GM19468 (cell line): ENCODE measurements at regions not wholly inside any gene's neighbourhood (a gene's known extent, or its start where the extent isn't known, plus 50 kb on each side); places are given as distances from the start of the nearest gene placed in this dataset.

Experiments
- ATAC-seq: cut with Tn5 transposase; IDR thresholded peaks from one replicate; pipeline ENCODE4 v1.9.1; 2021; ENCODE audit warnings: mild to moderate bottlenecking, moderate library complexity, moderate number of reproducible peaks; ENCODE audit not compliant: unreplicated experiment; ENCODE audit errors: extremely low read depth

DNA sequence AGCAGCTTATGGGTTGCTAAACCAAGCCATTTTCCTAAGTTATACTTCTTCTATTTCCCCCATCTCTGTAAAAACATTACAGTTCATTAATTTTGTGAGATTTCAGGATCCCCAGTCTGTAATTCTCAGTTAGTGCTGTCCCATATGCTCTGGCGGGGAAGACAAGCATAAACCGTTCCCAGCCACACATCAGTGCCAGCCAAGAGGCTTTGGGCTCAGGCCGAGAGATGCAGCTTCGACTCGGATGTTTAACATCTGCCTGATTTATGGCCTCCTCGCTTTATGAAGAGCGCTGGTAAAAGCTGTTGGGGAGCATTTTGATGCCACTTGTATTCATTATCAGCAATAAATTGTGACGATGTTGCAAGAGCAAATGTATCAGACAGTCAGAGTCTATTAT, 349.1 kb upstream of the CCDC196 start:
- ATAC-seq, result no peak

DNA sequence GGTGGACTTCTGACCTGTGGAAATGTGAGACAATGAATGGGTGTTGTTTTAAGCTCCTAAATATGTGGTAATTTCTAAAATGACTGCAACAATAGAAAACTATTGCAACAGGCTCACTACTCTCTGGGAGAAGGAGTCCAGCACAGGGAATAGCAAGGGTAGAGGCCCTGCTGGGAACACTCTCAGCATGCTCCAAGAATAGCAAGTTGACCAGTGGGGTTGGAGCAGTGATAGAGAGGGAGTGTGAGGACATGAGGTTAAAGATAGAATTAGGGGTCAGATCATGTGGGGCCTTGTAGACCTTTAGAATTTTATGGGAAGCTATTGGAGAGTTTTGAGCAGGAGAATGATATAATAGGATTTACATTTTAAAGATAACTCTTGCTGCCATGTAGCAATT, 346.7 kb upstream of the CCDC196 start:
- ATAC-seq, result no peak

DNA sequence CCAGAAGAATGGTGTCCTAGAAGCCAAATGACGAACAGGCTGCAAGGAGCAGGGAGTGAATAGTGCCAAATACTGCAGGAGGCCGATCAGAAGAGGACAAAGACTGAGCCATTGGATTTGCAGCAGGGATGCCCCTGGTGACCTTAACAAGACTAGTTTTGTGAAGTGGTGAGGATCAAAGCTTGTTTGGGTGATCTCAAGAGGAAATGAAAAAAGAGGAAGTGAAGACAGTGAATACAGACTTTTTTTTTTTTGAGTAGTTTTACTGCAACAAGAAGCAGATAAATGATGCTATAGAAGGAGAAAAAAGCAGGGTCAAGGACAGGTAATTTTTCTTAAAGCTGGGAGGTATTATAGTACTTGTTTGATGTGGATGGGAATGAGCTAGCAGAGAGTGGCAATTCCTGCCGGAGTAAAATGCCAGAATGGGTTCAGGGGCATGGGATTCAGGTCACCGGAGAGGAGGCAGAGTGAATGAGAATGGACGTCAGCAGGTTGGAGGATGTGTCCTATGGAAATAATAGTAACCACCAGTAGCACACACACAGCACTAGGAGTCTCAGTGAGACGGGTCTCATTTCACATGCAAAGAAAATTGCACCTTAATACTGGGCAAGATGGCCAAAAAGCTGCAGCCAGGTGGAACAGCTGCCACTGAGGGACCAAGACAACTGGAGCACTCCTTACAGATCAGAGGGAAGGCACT, 345.8 kb upstream of the CCDC196 start:
- peak; percentile 66 for ATAC-seq

DNA sequence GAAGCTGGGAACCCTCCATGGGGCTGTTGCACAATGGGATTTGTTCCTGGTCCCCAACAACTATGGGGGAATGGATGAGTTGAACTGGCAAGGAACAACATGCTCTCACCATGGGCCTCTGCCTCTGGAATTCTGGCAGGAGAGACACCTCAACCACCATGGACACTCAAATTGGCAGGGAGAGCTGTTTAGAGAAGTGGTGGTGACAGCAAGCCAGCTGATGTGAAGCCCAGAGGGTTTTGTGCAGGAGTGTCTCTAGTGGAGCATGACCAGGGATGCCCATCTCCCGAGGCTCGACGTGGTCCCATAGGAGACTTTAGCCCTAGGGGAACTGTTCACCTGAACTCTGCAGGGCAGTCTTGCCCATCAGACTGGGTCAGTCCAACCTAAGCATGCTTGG, 345.2 kb upstream of the CCDC196 start:
- ATAC-seq, result no peak

DNA sequence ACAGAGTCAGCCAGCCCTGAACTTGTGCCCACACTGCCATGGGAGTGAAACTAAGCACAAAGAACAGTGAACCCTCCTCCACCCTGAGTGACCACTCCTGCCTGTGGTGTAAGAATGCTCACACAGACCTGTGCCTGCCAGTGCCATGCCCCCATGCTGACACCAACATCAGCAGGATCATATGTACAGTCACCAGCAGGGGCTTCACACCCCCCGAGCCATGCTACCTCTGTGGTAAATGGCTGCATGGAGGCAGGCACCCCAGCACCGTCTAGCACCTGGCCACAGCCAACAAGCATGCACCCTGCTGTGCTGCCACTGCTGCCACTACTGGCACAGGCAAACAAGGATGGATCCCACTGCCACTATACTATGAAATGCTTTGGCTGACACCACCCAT, 344.4 kb upstream of the CCDC196 start:
- ATAC-seq, result no peak

DNA sequence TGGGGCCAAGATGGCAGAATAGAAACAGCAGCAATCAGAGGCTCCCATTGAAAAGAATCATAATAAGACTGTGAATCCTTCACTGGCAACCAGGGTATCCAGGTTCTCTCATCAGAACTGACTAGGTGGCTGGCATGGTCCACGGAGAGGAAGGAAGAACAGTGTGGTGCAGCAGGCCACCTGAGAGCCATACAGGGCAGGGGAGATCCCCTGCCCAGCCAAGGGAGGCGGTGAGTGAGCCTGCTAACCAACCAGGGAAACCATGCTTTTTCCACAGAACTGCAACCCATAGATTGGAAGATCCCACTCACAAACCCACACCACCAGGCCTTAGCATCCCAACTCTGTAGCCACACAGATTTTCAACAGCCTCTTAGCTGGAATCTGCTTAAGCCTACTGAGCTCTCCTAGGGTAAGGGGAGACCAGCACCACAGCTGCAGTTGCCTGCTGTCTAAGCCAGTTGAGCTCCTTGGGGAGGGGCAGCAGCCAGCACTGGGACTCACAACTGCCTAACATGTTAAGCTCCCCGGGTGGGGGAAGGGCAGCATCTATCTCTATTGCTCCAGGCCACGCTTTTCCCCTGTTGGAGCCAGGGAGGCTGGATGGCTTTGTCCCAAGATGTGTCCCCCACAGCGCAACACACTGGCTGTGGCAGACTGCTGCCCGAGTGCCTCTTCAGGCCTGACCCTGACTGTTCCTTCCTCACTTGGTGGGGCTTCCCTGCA, 342.6 kb upstream of the CCDC196 start:
- no peak for ATAC-seq

DNA sequence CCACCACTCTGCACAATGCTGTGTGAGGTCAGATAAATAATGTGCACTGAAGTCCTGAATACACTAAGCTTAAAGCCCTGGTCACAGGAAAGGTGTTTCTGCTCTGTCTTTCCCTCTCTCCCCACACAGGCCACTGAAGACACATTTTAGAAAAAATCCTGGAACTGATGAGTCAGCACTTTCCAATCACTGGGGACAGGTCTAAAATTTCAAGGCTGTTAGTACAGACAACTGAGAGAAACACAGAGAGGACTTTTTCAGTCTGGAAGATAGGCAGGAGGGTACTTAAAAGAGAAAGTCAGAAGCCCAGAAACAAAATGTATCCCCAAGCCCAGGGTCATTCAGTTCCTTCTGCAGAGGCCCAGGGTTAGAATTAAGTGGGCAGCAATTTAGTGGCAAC, 333.9 kb upstream of the CCDC196 start:
- ATAC-seq, result no peak

DNA sequence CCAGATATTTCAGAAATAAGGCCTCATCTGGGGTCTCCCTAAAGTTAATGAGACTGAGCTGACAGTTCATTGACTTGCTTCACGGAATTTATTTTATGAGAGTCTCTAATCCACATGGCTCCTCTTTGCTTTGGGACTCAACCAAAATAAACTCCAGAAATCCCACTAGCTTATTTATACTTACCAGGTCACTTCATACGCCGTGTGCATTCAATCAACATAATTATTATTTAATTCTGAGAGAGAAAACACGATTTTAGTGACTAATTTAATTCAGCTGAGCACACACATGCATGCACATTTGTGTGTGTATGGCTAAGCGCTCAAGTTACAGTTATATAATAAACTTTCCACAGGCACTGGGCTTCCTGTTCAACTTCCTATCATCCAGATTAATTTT, 333.4 kb upstream of the CCDC196 start:
- ATAC-seq, result no peak

DNA sequence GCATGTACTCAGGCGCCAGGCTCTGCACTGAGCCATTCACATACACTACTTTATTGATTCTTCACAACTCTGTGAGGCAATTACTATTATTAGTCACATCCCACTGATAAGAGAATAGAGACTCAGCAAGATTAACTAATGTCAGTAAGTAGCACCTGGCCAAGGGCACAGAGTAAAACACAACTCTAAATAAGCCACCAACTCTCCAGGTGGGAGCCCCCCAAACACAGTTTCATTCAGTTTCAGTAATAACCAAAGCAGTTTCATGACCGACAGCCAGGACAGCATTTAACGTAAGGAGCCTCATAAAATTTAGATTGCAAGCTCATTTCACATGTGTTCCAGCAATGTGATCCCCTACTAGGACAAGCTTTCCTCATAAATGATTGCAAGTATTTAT, 323.1 kb upstream of the CCDC196 start:
- ATAC-seq, result no peak

DNA sequence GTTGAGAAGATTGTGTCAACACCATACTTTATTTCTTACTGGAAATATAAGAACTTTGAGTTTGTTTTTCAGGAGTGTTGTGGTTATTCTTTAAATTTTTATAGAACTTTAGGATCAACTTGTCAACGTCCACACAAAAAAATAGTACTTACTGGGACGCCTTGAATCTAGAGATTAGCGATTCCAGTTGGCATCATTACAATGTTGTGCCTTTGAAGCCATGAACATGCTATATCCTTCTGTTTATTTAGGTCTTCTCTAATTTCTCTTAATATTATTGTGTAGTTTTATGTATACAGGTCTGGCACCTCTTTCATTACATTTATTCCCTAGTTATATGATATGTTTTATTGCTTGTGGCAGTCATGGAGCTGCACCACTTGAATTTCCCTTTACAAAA, 320.8 kb upstream of the CCDC196 start:
- ATAC-seq, result no peak

DNA sequence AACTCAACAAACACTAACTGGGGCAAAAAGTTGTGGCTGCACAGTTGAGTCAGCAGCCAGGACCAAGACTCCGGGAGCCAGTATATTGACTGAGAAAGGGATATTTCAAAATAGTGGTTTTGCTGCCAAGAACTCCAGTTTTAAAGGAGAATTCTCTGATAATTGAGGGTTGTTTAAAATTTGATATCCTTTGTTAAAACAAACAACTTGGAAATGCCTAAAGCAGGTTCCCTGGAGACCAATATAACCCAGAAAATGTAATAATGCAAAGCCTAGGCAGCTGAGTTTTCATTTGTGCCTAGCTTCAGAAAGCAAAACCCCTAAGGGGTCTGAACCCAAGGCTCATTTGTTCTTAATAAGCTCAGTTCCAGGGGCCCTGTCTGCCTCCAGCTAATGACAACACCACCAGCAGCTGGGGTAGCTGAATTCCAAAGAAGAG, 311.7 kb upstream of the CCDC196 start:
- ATAC-seq, result no peak

DNA sequence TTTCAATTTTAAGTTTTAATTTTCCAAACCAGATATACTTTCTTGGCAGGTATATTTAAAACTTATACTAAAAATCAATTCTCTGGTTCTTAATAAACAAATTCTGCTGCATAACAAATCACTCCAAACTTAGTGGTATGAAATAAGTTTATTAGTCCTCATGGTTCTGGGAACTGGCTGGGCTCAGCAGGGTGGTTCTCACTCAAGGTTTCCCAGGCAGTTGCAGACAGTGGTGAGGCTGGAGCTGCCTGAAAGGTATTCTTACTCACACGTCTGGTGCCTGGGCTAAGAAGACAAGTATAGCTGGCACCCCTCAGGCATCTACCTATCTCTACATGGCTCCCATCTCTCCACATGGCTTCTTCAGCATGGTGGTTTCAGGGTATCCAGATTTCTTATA, 308.2 kb upstream of the CCDC196 start:
- ATAC-seq, result no peak

DNA sequence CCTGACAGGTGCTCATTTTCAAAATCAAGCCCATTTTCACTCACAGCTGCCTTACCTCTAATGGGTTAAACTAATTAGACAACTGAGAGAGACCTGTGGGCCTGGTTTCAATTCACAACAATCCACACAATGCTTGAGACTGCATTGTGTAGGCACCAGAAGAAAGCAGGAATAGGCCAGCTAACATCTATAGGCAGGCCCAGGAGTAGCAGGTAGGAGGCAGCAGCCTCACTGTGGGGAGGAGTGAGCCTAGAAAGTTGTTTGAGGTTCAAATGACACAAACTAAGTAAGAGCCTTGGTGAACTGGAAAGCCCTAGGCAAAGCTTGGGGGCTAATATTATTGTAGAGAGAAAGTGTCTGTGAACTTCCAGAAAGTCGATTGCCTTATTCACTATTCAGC, 289.5 kb upstream of the CCDC196 start:
- ATAC-seq, result no peak

DNA sequence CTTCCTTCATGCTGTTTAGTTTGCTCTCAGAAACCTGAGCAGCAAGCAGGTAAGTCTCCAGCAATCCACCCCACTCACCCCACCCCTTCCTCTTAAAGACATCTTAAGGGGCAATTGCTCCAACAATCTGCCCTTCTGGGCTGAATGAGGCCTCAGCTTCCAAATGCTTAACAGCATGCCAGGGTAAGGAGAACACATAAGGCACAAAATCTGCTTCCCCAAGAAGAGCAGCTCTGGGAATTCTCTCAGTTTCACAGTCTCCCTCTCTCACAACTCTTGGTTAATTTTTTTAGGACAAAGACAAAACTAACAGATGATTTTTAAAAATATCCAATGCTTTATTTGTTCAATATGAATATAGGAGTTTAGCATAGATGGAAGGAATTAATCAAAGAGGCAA, 288.9 kb upstream of the CCDC196 start:
- no peak for ATAC-seq

DNA sequence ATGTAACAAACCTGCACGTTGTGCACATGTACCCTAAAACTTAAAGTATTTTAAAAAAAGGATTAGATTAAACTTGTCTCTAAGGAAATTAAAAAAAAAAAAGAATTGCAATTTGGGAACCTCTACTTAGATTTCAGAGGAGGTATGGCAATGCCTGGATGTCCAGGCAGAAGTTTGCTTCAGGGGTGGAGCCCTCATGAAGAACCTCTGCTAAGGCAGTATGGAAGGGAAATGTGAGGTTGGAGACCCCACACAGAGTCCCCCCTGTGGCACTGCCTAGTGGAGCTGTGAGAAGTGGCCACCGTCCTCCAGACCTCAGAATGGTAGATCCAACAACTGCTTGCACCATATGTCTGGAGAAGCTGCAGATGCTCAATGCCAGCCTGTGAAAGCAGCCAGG, 279.6 kb upstream of the CCDC196 start:
- ATAC-seq, result no peak

DNA sequence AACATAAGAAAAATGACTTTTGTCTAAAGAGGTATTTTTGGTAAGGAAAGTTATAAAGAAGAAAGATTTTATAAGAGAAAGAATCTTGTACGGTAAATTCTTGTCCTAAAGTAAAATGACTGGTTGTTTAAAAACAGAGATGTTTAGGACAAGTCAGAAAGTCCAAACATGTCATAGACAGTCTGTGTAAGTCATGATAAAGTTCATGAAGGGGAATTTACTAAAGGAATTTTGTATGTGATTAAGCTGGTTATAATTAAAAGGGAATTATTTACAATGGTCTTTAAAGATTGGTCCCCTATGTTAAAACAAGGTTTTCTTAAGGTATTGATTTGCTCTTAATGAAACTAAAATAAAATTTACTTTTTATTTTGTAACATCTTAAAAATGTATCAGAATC, 269.4 kb upstream of the CCDC196 start:
- ATAC-seq, result no peak

DNA sequence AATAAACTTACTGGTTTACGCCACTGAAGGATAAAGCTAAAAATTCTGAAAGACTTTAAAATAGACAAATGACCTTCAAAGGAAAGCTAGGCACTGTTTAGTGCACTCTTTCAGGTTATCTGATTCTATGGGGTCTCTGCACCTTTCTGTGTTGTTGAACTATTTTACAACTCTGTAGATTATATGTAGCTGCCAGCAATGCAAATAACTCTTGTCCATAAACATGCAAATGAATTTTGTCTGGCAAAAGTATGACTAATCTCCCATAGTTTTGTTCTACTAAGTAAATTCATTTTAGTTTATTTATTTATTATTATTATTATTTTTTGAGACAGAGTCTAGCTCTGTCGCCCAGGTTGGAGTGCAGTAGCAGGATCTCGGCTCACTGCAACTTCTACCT, 266.3 kb upstream of the CCDC196 start:
- ATAC-seq, result no peak

DNA sequence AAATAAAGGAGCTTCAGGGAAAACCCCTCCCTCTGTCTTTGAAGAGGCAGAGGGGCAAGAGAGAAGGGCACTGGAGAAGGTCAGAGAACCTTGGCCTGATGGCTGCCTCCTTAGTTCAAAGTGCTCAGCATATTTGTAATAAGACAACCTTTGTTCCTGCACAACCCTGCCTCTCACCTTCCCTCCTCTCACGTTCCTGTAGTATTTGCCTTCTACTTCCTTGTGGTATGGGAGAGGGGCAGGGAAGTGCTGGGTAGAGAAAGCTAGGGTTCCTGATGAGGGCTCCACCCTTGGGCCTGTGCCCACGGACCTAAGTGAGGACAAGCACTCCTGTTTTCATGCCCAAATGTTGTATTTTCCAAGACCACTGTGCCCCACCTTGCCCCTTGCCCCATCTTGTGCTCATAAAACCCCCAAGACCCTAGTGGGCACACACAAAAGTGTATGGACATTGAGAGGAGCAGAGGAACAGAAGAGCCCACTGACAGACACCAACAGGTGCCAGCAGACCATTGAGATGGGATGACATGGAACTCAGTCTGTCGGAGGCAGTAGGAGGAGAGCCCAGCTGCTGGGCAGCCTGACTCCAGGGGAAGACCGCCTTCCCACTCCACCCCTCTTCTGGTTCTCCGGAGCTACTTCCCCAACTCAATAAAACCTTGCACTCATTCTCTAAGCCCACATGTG, 261.5 kb upstream of the CCDC196 start:
- no peak for ATAC-seq

DNA sequence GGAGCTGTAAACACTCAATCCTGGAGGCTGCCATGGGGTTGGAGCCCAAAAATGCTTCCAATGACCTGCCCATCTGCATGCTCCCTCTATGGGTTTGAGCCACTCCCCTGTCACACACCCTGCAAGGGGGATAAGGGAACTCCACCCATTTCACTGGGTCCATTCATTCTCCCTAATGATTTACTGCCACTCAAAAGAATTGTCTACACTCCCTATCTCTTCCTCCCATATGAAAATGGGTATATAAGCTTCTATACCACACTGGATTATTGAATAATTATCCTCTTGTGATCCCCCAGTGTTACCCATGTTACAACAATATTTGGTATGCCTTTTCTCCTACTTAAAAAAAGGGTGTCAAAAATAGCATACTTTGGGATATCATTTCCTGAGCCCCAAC, 260.8 kb upstream of the CCDC196 start:
- ATAC-seq, result no peak

DNA sequence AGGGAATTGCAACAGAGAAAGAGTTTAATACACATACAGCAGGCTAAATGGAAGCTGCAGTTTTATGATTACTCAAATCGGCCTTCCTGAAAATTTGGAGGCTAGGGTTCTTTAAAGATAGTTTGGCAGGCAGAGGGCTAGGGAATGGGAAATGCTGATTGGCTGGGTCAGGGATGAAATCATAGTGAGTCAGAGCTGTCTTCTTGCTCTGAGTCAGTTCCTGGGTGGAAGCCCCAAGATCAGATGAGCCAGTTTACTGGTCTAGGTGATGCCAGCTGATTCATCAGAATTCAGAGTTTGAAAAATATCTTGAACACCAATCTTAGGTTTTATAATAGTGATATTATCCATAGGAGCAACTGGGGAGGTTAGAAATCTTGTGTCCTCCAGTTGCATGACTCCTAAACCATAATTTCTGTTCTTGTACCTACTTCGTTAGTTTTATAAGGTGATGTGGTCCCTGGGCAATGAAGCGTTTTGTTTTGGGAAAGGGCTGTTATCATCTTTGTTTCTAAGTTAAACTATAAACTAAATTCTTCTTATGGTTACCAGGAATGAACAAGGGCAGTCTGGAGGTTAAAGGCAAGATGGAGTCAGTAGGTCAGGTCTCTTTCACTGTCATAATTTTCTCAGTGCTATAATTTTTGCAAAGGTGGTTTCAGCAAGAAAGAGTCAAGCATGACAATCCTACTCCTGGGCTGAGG, 257.8 kb upstream of the CCDC196 start:
- no peak for ATAC-seq

DNA sequence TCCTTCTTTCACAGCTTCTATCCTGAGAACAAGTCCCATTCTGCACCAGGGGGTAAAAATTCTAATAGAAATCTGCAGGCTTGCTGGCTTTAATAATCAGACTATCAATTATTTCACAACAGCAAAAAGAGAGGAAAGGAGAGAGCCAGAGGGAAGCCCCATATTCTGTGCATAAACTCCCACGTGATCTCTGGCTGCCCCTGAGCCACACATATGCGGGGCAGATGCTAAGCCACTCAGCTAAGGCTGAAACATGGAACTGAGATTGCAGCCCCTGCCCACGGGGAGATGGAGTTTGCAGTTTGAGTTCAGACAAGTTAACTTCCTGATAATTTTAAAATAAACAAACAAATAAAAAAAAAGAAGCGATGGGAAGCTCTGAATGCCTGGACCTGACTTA, 254.4 kb upstream of the CCDC196 start:
- ATAC-seq, result no peak
